GM12878 (cell line): ENCODE measurements at regions not wholly inside any gene's neighbourhood (a gene's known extent, or its start where the extent isn't known, plus 50 kb on each side); places are given as distances from the start of the nearest gene placed in this dataset.

Source experiments
- ATAC-seq: fragments of 200-7000 bp; cut with Tn5 transposase; 3 replicates; pipeline ENCODE4 v1.9.1; 2020; ENCODE audit warnings: mild to moderate bottlenecking, moderate library complexity
- BruUV-seq: library from RNA; stranded (reverse); fragments of 400-500 nt; replicated peaks from 2 replicates; lab custom pipeline; 2021; lab: Mats Ljungman, UMichigan
- CTCF ChIA-PET: fragments of 300-600 bp; sonication (Branson Sonifier 250); formaldehyde crosslinking; extraction: SDS; loops from one replicate; lab custom pipeline; 2021; ENCODE audit warnings: inconsistent platforms; lab: Yijun Ruan, JAX
- POLR2A ChIA-PET: fragments of 350-600 bp; formaldehyde crosslinking; extraction: SDS; loops from one replicate; lab custom pipeline; 2021; ENCODE audit warnings: inconsistent platforms; lab: Charles Lee
- RAD21 ChIA-PET: fragments of 300-600 bp; sonication (Branson Sonifier 250); formaldehyde crosslinking; loops from one replicate; lab custom pipeline; 2023; ENCODE audit warnings: antibody characterized with exemption; ENCODE audit not compliant: unreplicated experiment; lab: Charles Lee
- SMC1A ChIA-PET: fragments of 300-600 bp; sonication (Branson Sonifier 250); formaldehyde crosslinking; loops from one replicate; lab custom pipeline; 2023; ENCODE audit not compliant: unreplicated experiment, uncharacterized antibody; lab: Charles Lee
- DNase-seq: peaks from one replicate; pipeline ENCODE4 v3.0.0-alpha.2; 2011; ENCODE audit warnings: low read depth, low spot score
- FAIRE-seq: peaks from 3 replicates; lab custom pipeline; 2011; peaks lifted over from hg19 to GRCh38; lab: Jason Lieb, UNC
- H2AFZ ChIP-seq: 2 replicates; pipeline ENCODE4 v1.6.0; 2011; ENCODE audit warnings: low read depth, low read length, control low read depth; ENCODE audit not compliant: control insufficient read depth
- H3K27ac ChIP-seq: 2 replicates; pipeline ENCODE4 v1.5.1; 2011; ENCODE audit warnings: control low read depth; ENCODE audit not compliant: control insufficient read depth, insufficient read depth
- H3K27me3 ChIP-seq, 2 experiments: replicated peaks in 1 of 2; 2 replicates each; pipeline versions ENCODE4 v1.6.0 to v1.6.1; 2011; ENCODE audit warnings: low read length in 1 of 2; ENCODE audit not compliant: control insufficient read depth in 2 of 2, insufficient read depth in 2 of 2
- H3K36me3 ChIP-seq, 2 experiments: 2 replicates each; pipeline ENCODE4 v1.5.1; 2011; ENCODE audit warnings: low read length in 1 of 2; ENCODE audit not compliant: control insufficient read depth in 2 of 2, insufficient read depth in 2 of 2
- H3K4me1 ChIP-seq: 2 replicates; pipeline ENCODE4 v1.6.1; 2011; ENCODE audit warnings: mild to moderate bottlenecking, low read length, moderate library complexity, mixed read lengths; ENCODE audit not compliant: control insufficient read depth, insufficient read depth
- H3K4me2 ChIP-seq: 2 replicates; pipeline ENCODE4 v1.6.0; 2011; ENCODE audit warnings: control low read depth; ENCODE audit not compliant: control insufficient read depth, insufficient read depth
- H3K4me3 ChIP-seq: fragments of 200-600 bp; sonication (generic); 2 replicates; pipeline ENCODE4 v1.5.1; 2016
- H3K79me2 ChIP-seq: 2 replicates; pipeline ENCODE4 v1.6.0; 2011; ENCODE audit warnings: low read length; ENCODE audit not compliant: control insufficient read depth, insufficient read depth
- H3K9ac ChIP-seq: 2 replicates; pipeline ENCODE4 v1.8.0; 2011; ENCODE audit warnings: low read length, control low read depth, mixed read lengths; ENCODE audit not compliant: control insufficient read depth, insufficient read depth
- H3K9me3 ChIP-seq: replicated peaks from 3 replicates; pipeline ENCODE4 v1.5.1; 2011; ENCODE audit warnings: mild to moderate bottlenecking, low read length; ENCODE audit not compliant: control insufficient read depth, insufficient read depth
- H4K20me1 ChIP-seq: 2 replicates; pipeline ENCODE4 v1.6.0; 2011; ENCODE audit not compliant: control insufficient read depth, insufficient read depth
- BHLHE40 ChIP-seq, 2 experiments: fragments of 450-650 bp in 1 of 2; IDR thresholded peaks; 2 replicates each; pipeline ENCODE4 v1.6.1; 2011 to 2017; ENCODE audit warnings: low read depth in 2 of 2, borderline replicate concordance in 1 of 2, improper control_type of control experiment in 1 of 2, low read length in 1 of 2, mild to moderate bottlenecking in 1 of 2
- FOS ChIP-seq: IDR thresholded peaks from 3 replicates; pipeline ENCODE4 v1.6.1; 2011; ENCODE audit warnings: borderline replicate concordance; ENCODE audit not compliant: insufficient read length; ENCODE audit errors: extremely low read depth
- HDAC6 ChIP-seq: fragments of 200-600 bp; sonication (generic); IDR thresholded peaks from one replicate; pipeline ENCODE4 v1.8.0; 2017; ENCODE audit warnings: antibody characterized with exemption; ENCODE audit not compliant: unreplicated experiment
- NFIC ChIP-seq: IDR thresholded peaks from 2 replicates; pipeline ENCODE4 v1.6.1; 2012; ENCODE audit warnings: low read depth, mild to moderate bottlenecking, inconsistent platforms, low read length, moderate library complexity
- NRF1 ChIP-seq: conservative IDR thresholded peaks from 2 replicates; pipeline ENCODE4 v1.6.1; 2011; ENCODE audit warnings: mild to moderate bottlenecking, low read depth, low read length, improper control_type of control experiment
- RAD51 ChIP-seq: fragments of 450-650 bp; IDR thresholded peaks from 2 replicates; pipeline ENCODE4 v1.6.1; 2016; ENCODE audit warnings: moderate library complexity, mild to moderate bottlenecking, inconsistent platforms
- SIX5 ChIP-seq: IDR thresholded peaks from 2 replicates; pipeline ENCODE4 v1.6.1; 2011; ENCODE audit warnings: mild to moderate bottlenecking, low read depth, low read length, moderate library complexity; ENCODE audit not compliant: severe bottlenecking
- STAT3 ChIP-seq: IDR thresholded peaks from 2 replicates; pipeline ENCODE4 v1.6.1; 2011; ENCODE audit warnings: low read depth, low read length, improper control_type of control experiment
- WGBS: methylation state at CpG from one replicate; pipeline ENCODE4 v1.1.6; 2016; ENCODE audit warnings: low lambda C conversion rate; ENCODE audit not compliant: insufficient replicate concordance, insufficient coverage; ENCODE audit errors: missing lambda C conversion rate; 5-methylcytosine and 5-hydroxymethylcytosine counted together
- in situ Hi-C: fragments of 300-500 bp; cut with MboI; formaldehyde crosslinking; loops from 9 replicates; pipeline ENCODE4 v1.14.3; 2018; ENCODE audit warnings: mixed read lengths
- intact Hi-C: fragments of 100-400 bp; cut with micrococcal nuclease; formaldehyde crosslinking; loops from one replicate; pipeline ENCODE4 v1.14.2; 2022; ENCODE audit not compliant: unreplicated experiment
- TF ChIP-seq, protein P1 (sequence below): fragments of 450-650 bp; IDR thresholded peaks from 2 replicates; pipeline ENCODE4 v1.6.1; 2016; ENCODE audit warnings: mild to moderate bottlenecking
- TF ChIP-seq, protein P2 (sequence below): fragments of 450-650 bp; formaldehyde crosslinking; IDR thresholded peaks from 2 replicates; pipeline ENCODE4 v1.5.0; 2022; ENCODE audit warnings: mild to moderate bottlenecking, missing genetic modification characterization
- TF ChIP-seq, protein P3 (sequence below): IDR thresholded peaks from 2 replicates; pipeline ENCODE4 v1.6.1; 2011; ENCODE audit warnings: borderline replicate concordance, low read depth, mild to moderate bottlenecking, moderate library complexity, low read length; ENCODE audit not compliant: insufficient read depth, poor library complexity, severe bottlenecking
- TF ChIP-seq, protein P4 (sequence below): fragments of 450-650 bp; IDR thresholded peaks from 2 replicates; pipeline ENCODE4 v1.6.1; 2016; ENCODE audit warnings: mild to moderate bottlenecking, moderate library complexity, borderline replicate concordance

- ChIA-PET POLR2A (no interaction called here), RAD21 (no interaction called here), SMC1A (no interaction called here), CTCF (no interaction called here)
- in situ Hi-C loops (no loop called here), intact Hi-C loops (no loop called here)
- Histone ChIP-seq H3K4me1 (no peaks in the 10 kb centered on the region), H3K36me3 (no peaks in the 10 kb centered on the region), H3K79me2 (no peaks in the 10 kb centered on the region), H3K9me3 (no peaks in the 10 kb centered on the region), H3K27me3 (no peaks in the 10 kb centered on the region), H3K27ac (no peak overlapping the region), H3K9ac (no peak overlapping the region), H2AFZ (no peak overlapping the region), H3K4me3 (no peak overlapping the region), H3K4me2 (no peak overlapping the region), H4K20me1 (no peaks in the 10 kb centered on the region)
- 61% methylated on average over 3 of the region's 3 CpGs for WGBS
- DNase-seq: no peak
- no peak for FAIRE-seq
- no peak for ATAC-seq
- BruUV-seq: no TSS peak
- no peak for TF ChIP-seq SIX5
- no peak for TF ChIP-seq NRF1
- TF ChIP-seq, protein P1, sequence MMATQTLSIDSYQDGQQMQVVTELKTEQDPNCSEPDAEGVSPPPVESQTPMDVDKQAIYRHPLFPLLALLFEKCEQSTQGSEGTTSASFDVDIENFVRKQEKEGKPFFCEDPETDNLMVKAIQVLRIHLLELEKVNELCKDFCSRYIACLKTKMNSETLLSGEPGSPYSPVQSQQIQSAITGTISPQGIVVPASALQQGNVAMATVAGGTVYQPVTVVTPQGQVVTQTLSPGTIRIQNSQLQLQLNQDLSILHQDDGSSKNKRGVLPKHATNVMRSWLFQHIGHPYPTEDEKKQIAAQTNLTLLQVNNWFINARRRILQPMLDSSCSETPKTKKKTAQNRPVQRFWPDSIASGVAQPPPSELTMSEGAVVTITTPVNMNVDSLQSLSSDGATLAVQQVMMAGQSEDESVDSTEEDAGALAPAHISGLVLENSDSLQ: no peak
- no peak for TF ChIP-seq NFIC
- TF ChIP-seq RAD51: no peak
- TF ChIP-seq, protein P2, sequence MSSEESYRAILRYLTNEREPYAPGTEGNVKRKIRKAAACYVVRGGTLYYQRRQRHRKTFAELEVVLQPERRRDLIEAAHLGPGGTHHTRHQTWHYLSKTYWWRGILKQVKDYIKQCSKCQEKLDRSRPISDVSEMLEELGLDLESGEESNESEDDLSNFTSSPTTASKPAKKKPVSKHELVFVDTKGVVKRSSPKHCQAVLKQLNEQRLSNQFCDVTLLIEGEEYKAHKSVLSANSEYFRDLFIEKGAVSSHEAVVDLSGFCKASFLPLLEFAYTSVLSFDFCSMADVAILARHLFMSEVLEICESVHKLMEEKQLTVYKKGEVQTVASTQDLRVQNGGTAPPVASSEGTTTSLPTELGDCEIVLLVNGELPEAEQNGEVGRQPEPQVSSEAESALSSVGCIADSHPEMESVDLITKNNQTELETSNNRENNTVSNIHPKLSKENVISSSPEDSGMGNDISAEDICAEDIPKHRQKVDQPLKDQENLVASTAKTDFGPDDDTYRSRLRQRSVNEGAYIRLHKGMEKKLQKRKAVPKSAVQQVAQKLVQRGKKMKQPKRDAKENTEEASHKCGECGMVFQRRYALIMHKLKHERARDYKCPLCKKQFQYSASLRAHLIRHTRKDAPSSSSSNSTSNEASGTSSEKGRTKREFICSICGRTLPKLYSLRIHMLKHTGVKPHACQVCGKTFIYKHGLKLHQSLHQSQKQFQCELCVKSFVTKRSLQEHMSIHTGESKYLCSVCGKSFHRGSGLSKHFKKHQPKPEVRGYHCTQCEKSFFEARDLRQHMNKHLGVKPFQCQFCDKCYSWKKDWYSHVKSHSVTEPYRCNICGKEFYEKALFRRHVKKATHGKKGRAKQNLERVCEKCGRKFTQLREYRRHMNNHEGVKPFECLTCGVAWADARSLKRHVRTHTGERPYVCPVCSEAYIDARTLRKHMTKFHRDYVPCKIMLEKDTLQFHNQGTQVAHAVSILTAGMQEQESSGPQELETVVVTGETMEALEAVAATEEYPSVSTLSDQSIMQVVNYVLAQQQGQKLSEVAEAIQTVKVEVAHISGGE (CRISPR knock-in tag): no peak
- TF ChIP-seq, protein P3, sequence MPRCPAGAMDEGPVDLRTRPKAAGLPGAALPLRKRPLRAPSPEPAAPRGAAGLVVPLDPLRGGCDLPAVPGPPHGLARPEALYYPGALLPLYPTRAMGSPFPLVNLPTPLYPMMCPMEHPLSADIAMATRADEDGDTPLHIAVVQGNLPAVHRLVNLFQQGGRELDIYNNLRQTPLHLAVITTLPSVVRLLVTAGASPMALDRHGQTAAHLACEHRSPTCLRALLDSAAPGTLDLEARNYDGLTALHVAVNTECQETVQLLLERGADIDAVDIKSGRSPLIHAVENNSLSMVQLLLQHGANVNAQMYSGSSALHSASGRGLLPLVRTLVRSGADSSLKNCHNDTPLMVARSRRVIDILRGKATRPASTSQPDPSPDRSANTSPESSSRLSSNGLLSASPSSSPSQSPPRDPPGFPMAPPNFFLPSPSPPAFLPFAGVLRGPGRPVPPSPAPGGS: no peak
- TF ChIP-seq, protein P4, sequence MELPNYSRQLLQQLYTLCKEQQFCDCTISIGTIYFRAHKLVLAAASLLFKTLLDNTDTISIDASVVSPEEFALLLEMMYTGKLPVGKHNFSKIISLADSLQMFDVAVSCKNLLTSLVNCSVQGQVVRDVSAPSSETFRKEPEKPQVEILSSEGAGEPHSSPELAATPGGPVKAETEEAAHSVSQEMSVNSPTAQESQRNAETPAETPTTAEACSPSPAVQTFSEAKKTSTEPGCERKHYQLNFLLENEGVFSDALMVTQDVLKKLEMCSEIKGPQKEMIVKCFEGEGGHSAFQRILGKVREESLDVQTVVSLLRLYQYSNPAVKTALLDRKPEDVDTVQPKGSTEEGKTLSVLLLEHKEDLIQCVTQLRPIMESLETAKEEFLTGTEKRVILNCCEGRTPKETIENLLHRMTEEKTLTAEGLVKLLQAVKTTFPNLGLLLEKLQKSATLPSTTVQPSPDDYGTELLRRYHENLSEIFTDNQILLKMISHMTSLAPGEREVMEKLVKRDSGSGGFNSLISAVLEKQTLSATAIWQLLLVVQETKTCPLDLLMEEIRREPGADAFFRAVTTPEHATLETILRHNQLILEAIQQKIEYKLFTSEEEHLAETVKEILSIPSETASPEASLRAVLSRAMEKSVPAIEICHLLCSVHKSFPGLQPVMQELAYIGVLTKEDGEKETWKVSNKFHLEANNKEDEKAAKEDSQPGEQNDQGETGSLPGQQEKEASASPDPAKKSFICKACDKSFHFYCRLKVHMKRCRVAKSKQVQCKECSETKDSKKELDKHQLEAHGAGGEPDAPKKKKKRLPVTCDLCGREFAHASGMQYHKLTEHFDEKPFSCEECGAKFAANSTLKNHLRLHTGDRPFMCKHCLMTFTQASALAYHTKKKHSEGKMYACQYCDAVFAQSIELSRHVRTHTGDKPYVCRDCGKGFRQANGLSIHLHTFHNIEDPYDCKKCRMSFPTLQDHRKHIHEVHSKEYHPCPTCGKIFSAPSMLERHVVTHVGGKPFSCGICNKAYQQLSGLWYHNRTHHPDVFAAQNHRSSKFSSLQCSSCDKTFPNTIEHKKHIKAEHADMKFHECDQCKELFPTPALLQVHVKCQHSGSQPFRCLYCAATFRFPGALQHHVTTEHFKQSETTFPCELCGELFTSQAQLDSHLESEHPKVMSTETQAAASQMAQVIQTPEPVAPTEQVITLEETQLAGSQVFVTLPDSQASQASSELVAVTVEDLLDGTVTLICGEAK: no peak
- TF ChIP-seq STAT3: no peak
- TF ChIP-seq BHLHE40 (IDR thresholded peaks at IDR 0.05; ENCODE audit: borderline replicate concordance in 1 of 2, low read depth in 2 of 2, low read length in 1 of 2): no peak
- no peak for TF ChIP-seq FOS
- TF ChIP-seq HDAC6: no peak
Measured at GRCh38 chr4:72665171-72665968, 96.3 kb upstream of the ADAMTS3 start.
